ENCODE measurements at regions not wholly inside any gene's neighbourhood (a gene's known extent, or its start where the extent isn't known, plus 50 kb on each side); places are given as distances from the start of the nearest gene placed in this dataset.
"Not testable (repeated sequence)": the region's sequence is repeated elsewhere in the genome, so short reads cannot be mapped to it uniquely, and the experiment has no call there.

GRCh38 chr10:36542493-36542892 lies 582.9 kb upstream of the ANKRD30A start:
- Histone ChIP-seq H3K4me1 (ENCODE audit: control insufficient read depth in 1 of 2, insufficient read depth in 2 of 2, low read length in 2 of 2) (no peaks in the 10 kb centered on the region), H3K4me3 (ENCODE audit: low read depth in 1 of 2, low read length in 2 of 2) (no peak overlapping the region), H3K27ac (ENCODE audit: low read length) (no peak overlapping the region), H3K27me3 (ENCODE audit: low read depth, low read length) (no peaks in the 10 kb centered on the region), H3K9me3 (ENCODE audit: control insufficient read depth in 1 of 2, low read length in 2 of 2) (no peaks in the 10 kb centered on the region), H3K36me3 (ENCODE audit: control insufficient read depth in 1 of 2, insufficient read depth in 2 of 2, low read length in 2 of 2) (no peaks in the 10 kb centered on the region)

DNA sequence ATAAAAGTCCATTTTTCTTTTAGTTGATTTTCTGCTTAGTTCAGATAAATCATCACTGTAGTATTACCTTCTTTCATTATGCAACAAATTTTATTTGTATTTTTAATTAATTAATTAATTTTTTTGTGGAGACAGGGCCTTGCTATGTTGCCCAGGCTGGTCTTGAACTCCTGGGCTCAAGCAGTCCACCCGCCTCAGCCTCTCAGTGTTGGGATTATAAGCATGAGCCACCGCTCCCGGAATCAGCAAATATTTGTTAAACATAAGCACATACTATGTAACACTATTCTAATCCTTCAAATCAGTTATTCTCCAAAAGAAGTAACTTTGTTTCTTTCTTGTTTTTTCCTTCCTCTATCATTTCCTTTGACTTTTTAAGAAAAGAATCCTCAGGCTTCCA lies 584.8 kb upstream of the ANKRD30A start:
- H3K4me1 ChIP-seq (ENCODE audit: control insufficient read depth in 1 of 2, insufficient read depth in 2 of 2, low read length in 2 of 2): no peaks in the 10 kb centered on the region
- no peaks in the 10 kb centered on the region for H3K36me3 ChIP-seq (ENCODE audit: control insufficient read depth in 1 of 2, insufficient read depth in 2 of 2, low read length in 2 of 2)
- H3K9me3 ChIP-seq (ENCODE audit: control insufficient read depth in 1 of 2, low read length in 2 of 2): no peaks in the 10 kb centered on the region
- no peak overlapping the region for H3K4me3 ChIP-seq (ENCODE audit: low read depth in 1 of 2, low read length in 2 of 2)
- H3K27ac ChIP-seq (ENCODE audit: low read length): no peak overlapping the region
- H3K27me3 ChIP-seq (ENCODE audit: low read depth, low read length): no peaks in the 10 kb centered on the region

DNA sequence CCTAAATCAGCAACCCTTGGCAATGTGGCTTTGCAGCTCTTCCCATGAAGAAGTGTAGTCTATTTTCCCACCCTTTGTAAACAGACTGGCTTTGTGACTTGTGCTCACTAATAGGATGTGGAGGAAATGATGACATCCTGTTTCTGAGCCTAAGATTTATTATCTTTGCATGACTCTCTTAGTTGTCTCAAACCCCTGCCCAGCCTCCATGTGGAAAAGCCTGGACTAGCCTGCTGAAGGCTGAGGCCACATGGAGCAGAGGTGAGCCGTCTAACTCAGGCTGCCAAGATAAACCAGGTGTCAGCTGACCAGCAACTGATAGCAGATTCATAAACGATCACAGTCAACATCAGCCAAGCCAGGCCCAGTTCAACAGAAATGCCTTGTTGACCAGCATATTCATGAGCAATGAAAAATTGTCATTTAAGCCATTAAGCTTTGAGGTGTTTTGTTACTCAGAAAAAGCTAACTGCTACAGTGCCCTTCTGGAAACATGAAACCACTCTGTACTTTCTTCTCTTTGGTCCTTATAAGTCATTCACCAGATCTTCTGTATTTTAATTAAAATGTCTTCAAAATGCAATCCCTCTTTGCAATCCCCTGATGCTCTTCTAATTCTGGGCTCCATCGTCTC lies 586.3 kb upstream of the ANKRD30A start:
- H3K4me3 ChIP-seq (ENCODE audit: low read depth in 1 of 2, low read length in 2 of 2): no peak overlapping the region
- no peaks in the 10 kb centered on the region for H3K36me3 ChIP-seq (ENCODE audit: control insufficient read depth in 1 of 2, insufficient read depth in 2 of 2, low read length in 2 of 2)
- H3K27me3 ChIP-seq (ENCODE audit: low read depth, low read length): no peaks in the 10 kb centered on the region
- no peaks in the 10 kb centered on the region for H3K4me1 ChIP-seq (ENCODE audit: control insufficient read depth in 1 of 2, insufficient read depth in 2 of 2, low read length in 2 of 2)
- H3K9me3 ChIP-seq (ENCODE audit: control insufficient read depth in 1 of 2, low read length in 2 of 2): no peaks in the 10 kb centered on the region
- no peak overlapping the region for H3K27ac ChIP-seq (ENCODE audit: low read length)

GRCh38 chr10:36534471-36535002 lies 590.9 kb upstream of the ANKRD30A start:
- Histone ChIP-seq H3K36me3 (ENCODE audit: control insufficient read depth in 1 of 2, insufficient read depth in 2 of 2, low read length in 2 of 2) (no peaks in the 10 kb centered on the region), H3K4me3 (ENCODE audit: low read depth in 1 of 2, low read length in 2 of 2) (no peak overlapping the region), H3K27me3 (ENCODE audit: low read depth, low read length) (no peaks in the 10 kb centered on the region), H3K27ac (ENCODE audit: low read length) (no peak overlapping the region), H3K4me1 (ENCODE audit: control insufficient read depth in 1 of 2, insufficient read depth in 2 of 2, low read length in 2 of 2) (no peaks in the 10 kb centered on the region), H3K9me3 (ENCODE audit: control insufficient read depth in 1 of 2, low read length in 2 of 2) (peaks cover under 1 to 3% of the 10 kb centered on the region in 2 donors)

DNA sequence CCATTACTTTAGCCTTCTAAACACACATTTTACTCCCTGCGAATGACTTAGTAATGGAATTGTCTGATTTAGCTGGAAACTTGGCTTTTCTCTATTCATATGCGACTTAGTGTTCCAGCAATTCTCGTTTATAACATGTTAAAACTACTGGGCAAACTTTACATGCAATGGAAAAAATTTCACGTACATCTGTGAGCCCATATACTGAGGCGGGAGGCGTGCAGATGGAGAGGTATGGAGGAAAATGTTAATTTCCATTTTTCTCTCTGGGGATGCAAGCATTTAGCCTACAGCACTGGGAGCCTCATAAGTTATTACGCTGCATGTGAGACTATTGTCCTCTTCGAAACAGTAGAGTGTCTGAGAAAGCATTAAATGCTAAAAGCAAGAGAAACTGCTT lies 591.5 kb upstream of the ANKRD30A start:
- no peak overlapping the region for H3K4me3 ChIP-seq (ENCODE audit: low read depth in 1 of 2, low read length in 2 of 2)
- H3K9me3 ChIP-seq (ENCODE audit: control insufficient read depth in 1 of 2, low read length in 2 of 2): peaks cover 2 to 3% of the 10 kb centered on the region in 2 donors
- no peak overlapping the region for H3K27ac ChIP-seq (ENCODE audit: low read length)
- no peaks in the 10 kb centered on the region for H3K36me3 ChIP-seq (ENCODE audit: control insufficient read depth in 1 of 2, insufficient read depth in 2 of 2, low read length in 2 of 2)
- H3K27me3 ChIP-seq (ENCODE audit: low read depth, low read length): no peaks in the 10 kb centered on the region
- H3K4me1 ChIP-seq (ENCODE audit: control insufficient read depth in 1 of 2, insufficient read depth in 2 of 2, low read length in 2 of 2): no peaks in the 10 kb centered on the region

DNA sequence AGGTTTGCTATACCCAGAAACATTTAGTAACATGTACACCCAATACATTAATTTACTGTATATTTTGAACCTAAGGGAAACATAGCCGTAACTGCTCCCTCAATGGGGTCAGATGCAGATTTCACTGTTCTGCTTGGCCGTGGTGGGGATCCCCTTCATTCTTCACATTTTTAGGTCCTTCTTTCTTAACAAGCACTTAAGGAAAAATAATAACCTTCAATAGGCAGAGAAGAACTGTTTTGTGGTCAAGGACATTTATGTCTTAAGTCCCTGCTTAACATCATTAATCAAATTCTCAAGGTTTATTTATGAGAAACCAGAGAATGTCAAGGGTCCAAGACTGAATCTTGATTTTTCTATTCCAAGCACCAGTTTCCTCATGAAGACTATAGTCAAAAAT lies 592.1 kb upstream of the ANKRD30A start:
- no peaks in the 10 kb centered on the region for H3K27me3 ChIP-seq (ENCODE audit: low read depth, low read length)
- no peaks in the 10 kb centered on the region for H3K4me1 ChIP-seq (ENCODE audit: control insufficient read depth in 1 of 2, insufficient read depth in 2 of 2, low read length in 2 of 2)
- peaks cover 2 to 3% of the 10 kb centered on the region in 2 donors for H3K9me3 ChIP-seq (ENCODE audit: control insufficient read depth in 1 of 2, low read length in 2 of 2)
- no peak overlapping the region for H3K27ac ChIP-seq (ENCODE audit: low read length)
- no peaks in the 10 kb centered on the region for H3K36me3 ChIP-seq (ENCODE audit: control insufficient read depth in 1 of 2, insufficient read depth in 2 of 2, low read length in 2 of 2)
- H3K4me3 ChIP-seq (ENCODE audit: low read depth in 1 of 2, low read length in 2 of 2): no peak overlapping the region

DNA sequence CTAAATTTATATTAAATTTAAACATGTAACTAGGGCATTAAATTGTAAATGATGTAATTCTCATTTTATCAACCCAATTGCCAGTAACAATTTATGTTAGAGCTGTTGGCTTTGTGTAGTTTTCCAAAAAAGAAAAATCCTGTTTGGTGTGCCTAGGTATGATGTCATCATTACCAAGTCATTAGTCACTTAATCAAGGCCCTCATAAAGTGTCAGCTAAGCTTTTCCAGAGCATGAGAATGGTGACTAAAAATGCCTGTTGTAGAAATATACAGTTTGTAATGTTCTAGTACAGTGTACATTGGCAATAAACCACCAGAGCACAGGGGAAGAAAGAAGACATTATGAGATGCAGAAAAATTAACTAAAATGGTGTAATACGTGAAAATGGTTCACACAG lies 593.8 kb upstream of the ANKRD30A start:
- Histone ChIP-seq H3K27me3 (ENCODE audit: low read depth, low read length) (no peaks in the 10 kb centered on the region), H3K9me3 (ENCODE audit: control insufficient read depth in 1 of 2, low read length in 2 of 2) (peaks cover 2 to 3% of the 10 kb centered on the region in 2 donors), H3K36me3 (ENCODE audit: control insufficient read depth in 1 of 2, insufficient read depth in 2 of 2, low read length in 2 of 2) (no peaks in the 10 kb centered on the region), H3K27ac (ENCODE audit: low read length) (no peak overlapping the region), H3K4me3 (ENCODE audit: low read depth in 1 of 2, low read length in 2 of 2) (no peak overlapping the region), H3K4me1 (ENCODE audit: control insufficient read depth in 1 of 2, insufficient read depth in 2 of 2, low read length in 2 of 2) (no peaks in the 10 kb centered on the region)

DNA sequence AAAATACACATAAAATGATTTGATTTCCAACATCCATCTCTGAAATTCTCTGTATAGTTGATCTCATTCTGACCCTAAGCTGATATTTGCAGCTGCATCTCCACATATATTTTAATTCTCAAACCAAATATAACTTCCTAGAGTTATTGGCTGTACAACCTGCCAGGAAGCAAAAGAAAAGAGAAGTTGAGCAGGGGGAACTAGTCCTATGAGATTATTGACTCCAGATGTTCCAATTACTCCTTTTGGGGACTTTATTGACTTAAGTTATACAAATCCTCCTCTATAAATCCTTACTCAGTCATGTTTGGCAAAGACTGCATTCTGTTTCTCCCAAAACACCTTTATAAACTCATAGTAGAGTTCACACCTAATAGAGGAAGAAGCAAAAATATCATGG lies 599.4 kb upstream of the ANKRD30A start:
- H3K4me3 ChIP-seq (ENCODE audit: low read depth in 1 of 2, low read length in 2 of 2): no peak overlapping the region
- no peak overlapping the region for H3K27ac ChIP-seq (ENCODE audit: low read length)
- peaks cover 0 to 2% of the 10 kb centered on the region in 2 donors for H3K9me3 ChIP-seq (ENCODE audit: control insufficient read depth in 1 of 2, low read length in 2 of 2)
- no peaks in the 10 kb centered on the region for H3K4me1 ChIP-seq (ENCODE audit: control insufficient read depth in 1 of 2, insufficient read depth in 2 of 2, low read length in 2 of 2)
- no peaks in the 10 kb centered on the region for H3K27me3 ChIP-seq (ENCODE audit: low read depth, low read length)
- H3K36me3 ChIP-seq (ENCODE audit: control insufficient read depth in 1 of 2, insufficient read depth in 2 of 2, low read length in 2 of 2): no peaks in the 10 kb centered on the region

- H3K4me3 ChIP-seq (ENCODE audit: low read depth in 1 of 2, low read length in 2 of 2); H3K27ac ChIP-seq (ENCODE audit: low read length); H3K9me3 ChIP-seq (ENCODE audit: control insufficient read depth in 1 of 2, low read length in 2 of 2); H3K36me3 ChIP-seq (ENCODE audit: control insufficient read depth in 1 of 2, insufficient read depth in 2 of 2, low read length in 2 of 2); H3K4me1 ChIP-seq (ENCODE audit: control insufficient read depth in 1 of 2, insufficient read depth in 2 of 2, low read length in 2 of 2); H3K27me3 ChIP-seq (ENCODE audit: low read depth, low read length): not testable (repeated sequence)
Observed at GRCh38 chr10:36524126-36524525, 601.3 kb upstream of the ANKRD30A start.

- Histone ChIP-seq H3K27ac (ENCODE audit: low read length) (no peak overlapping the region), H3K27me3 (ENCODE audit: low read depth, low read length) (no peaks in the 10 kb centered on the region), H3K4me3 (ENCODE audit: low read depth in 1 of 2, low read length in 2 of 2) (no peak overlapping the region), H3K4me1 (ENCODE audit: control insufficient read depth in 1 of 2, insufficient read depth in 2 of 2, low read length in 2 of 2) (no peaks in the 10 kb centered on the region), H3K36me3 (ENCODE audit: control insufficient read depth in 1 of 2, insufficient read depth in 2 of 2, low read length in 2 of 2) (no peaks in the 10 kb centered on the region), H3K9me3 (ENCODE audit: control insufficient read depth in 1 of 2, low read length in 2 of 2) (peaks cover 0 to 14% of the 10 kb centered on the region in 2 donors)
Observed at GRCh38 chr10:36519909-36520308, 605.5 kb upstream of the ANKRD30A start.

DNA sequence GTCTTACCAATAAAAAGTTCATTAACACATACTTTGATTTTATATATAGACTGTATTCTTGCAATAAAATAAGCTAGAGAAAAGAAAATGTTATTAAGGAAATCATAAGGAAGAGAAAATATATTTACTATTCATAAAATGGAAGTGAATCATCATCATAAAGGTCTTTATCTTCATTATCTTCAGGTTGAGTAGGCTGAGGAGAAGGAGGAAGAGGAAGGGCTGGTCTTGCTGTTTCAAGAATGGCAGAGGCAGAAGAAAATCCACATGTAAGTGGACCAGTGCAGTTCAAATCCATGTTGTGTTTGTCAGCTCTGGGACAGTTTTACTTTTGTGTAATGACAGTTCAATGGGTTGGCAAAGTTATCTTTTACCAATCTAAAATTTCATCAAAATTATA lies 609.1 kb upstream of the ANKRD30A start:
- Histone ChIP-seq H3K27ac (ENCODE audit: low read length) (no peak overlapping the region), H3K27me3 (ENCODE audit: low read depth, low read length) (no peaks in the 10 kb centered on the region), H3K4me1 (ENCODE audit: control insufficient read depth in 1 of 2, insufficient read depth in 2 of 2, low read length in 2 of 2) (no peaks in the 10 kb centered on the region), H3K4me3 (ENCODE audit: low read depth in 1 of 2, low read length in 2 of 2) (no peak overlapping the region), H3K9me3 (ENCODE audit: control insufficient read depth in 1 of 2, low read length in 2 of 2) (peaks cover 0 to 14% of the 10 kb centered on the region in 2 donors), H3K36me3 (ENCODE audit: control insufficient read depth in 1 of 2, insufficient read depth in 2 of 2, low read length in 2 of 2) (no peaks in the 10 kb centered on the region)

DNA sequence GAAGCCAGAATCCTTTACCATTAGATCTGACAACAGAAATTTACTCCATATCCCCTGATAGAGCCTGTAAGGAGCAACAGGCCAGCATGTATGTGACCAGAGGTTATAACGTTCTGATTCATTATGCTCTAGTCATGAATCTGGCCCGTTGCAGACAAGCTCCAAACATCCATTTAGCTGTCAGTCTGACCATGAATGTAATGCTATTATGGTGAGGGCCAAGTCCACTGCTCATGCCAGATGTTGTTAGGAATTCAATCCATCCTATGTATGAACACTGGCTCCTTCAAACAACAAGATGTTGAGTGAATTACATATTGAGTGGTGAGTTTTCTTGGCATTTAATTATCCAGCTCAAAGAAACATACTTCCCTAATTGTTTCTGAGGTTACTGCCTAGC lies 610.1 kb upstream of the ANKRD30A start:
- H3K27ac ChIP-seq (ENCODE audit: low read length): no peak overlapping the region
- no peak overlapping the region for H3K4me3 ChIP-seq (ENCODE audit: low read depth in 1 of 2, low read length in 2 of 2)
- no peaks in the 10 kb centered on the region for H3K4me1 ChIP-seq (ENCODE audit: control insufficient read depth in 1 of 2, insufficient read depth in 2 of 2, low read length in 2 of 2)
- no peaks in the 10 kb centered on the region for H3K36me3 ChIP-seq (ENCODE audit: control insufficient read depth in 1 of 2, insufficient read depth in 2 of 2, low read length in 2 of 2)
- no peaks in the 10 kb centered on the region for H3K27me3 ChIP-seq (ENCODE audit: low read depth, low read length)
- H3K9me3 ChIP-seq (ENCODE audit: control insufficient read depth in 1 of 2, low read length in 2 of 2): peaks cover 0 to 14% of the 10 kb centered on the region in 2 donors

All from muscle layer of duodenum (tissue), 2 donors.